SIG-M5 treated with dmso at 0.1 percent for 504 hours (cell line): ENCODE measurements at regions not wholly inside any gene's neighbourhood (a gene's known extent, or its start where the extent isn't known, plus 50 kb on each side); places are given as distances from the start of the nearest gene placed in this dataset.
"Not testable (repeated sequence)": the region's sequence is repeated elsewhere in the genome, so short reads cannot be mapped to it uniquely, and the experiment has no call there.

Experiments used
- DNase-seq: peaks from one replicate; lab custom pipeline; 2025; ENCODE audit not compliant: unreplicated experiment; lab: John Stamatoyannopoulos, UW

GRCh38 chr1:5734996-5735395 lies 257.2 kb downstream of the NPHP4 start:
- no peak for DNase-seq

GRCh38 chr1:5734414-5734813 lies 257.8 kb downstream of the NPHP4 start:
- DNase-seq: no peak

GRCh38 chr1:5733596-5733995 lies 258.6 kb downstream of the NPHP4 start:
- no peak for DNase-seq

- DNase-seq: no peak
Observed at GRCh38 chr1:5731110-5731423, 261.2 kb downstream of the NPHP4 start.

GRCh38 chr1:5730272-5731109 lies 261.7 kb downstream of the NPHP4 start:
- no peak for DNase-seq

DNA sequence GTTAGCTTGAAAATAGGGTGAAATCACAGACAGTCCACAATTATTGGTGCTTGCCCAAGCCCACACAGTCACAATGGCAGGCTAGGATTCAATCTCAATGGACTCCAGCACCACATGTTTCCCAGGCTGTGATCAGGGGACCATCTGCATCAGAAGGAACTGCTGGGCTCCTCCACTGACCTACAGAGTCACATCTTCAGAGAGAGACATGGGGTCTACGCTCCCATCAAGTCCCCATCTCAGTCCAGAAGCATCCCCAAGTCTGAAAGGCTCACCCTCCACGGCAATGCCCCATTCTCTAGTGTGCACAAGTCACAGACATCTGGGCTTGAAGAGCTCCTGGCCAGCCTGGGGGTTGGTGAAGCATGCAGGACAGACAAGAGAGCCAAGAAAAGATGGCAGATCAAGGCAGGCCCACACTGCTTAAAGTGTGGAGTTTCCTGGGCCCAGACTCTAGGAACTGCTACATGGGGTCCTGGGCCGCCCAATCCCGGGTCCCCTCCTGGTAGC lies 262.5 kb downstream of the NPHP4 start:
- DNase-seq: no peak

DNA sequence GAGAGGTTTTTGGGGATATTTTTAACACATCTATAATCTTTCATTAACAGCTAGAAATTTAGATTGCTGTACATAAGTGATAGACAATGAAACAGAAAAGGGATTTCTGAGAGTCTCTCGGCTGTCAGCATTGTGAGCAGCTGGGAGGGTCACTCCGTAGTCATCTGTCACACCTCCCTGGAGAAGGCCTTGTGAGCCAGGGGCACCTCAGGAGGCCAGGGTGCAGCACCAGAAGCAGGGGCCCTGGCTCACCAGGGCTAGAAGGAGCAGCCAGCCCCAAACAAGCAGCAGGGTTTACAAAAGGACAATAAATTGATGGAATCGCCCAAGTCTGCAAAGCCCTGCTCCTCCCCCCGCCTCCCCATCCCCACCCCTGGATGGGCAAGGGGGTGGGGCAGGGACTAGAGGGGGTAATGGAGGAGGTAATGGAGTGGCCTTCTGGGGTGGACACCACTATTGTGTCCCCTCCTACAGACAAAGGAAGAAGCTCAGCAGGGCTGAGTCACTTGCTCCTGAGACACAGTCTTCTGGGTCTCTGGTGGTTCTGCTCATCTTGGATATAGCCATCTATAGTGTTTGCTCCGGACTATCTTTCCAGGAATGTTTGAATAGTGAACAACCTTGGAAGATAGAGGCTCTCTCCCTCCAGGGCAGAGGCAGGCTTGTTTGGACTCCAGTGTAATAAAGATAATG lies 263.4 kb downstream of the NPHP4 start:
- DNase-seq: no peak

GRCh38 chr1:5727871-5728643 lies 264.2 kb downstream of the NPHP4 start:
- DNase-seq: no peak

DNA sequence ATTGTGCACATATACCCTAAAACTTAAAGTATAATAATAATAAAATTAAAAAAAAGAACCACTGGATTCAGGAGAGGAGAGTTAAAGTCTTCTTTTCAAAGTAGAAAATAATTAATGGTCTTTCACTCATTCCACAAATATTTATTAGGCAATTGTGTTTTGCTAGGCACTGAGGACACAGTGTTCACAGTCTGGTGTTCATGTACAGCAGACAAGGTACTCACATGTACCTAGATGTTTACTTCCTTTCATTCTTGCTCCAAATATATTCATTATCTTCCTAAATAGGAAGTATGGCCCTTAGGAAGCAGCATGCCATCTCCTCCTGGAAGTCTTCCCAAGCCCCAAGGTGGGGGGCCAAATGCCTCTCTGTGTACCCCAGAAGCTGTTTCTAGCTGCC lies 265.0 kb downstream of the NPHP4 start:
- DNase-seq: no peak

DNA sequence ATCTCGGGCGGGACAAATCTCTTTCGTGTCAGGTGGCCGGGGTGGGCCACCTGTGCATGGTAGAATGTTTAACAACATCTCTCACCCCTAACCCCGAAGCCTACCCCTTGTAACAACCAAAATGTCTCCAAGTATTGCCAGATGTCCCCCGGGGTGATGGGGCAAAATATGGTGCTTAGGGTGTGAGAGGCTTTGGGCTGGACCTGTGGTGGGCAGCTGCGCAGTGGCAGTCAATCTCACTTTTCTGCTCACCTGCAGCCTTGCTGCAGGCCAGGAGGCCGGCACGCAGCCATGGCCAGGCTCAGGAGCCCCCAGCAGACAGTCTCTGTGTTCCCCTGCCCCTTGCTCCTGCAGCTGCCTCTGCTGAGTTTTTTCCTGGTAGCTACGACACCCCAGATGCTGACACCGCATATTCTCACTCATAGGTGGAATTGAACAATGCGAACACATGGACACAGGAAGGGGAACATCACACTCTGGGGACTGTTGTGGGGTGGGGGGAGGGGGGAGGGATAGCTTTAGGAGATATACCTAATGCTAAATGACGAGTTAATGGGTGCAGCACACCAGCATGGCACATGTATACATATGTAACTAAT lies 265.5 kb downstream of the NPHP4 start:
- DNase-seq: not testable (repeated sequence)

GRCh38 chr1:5725855-5726585 lies 266.2 kb downstream of the NPHP4 start:
- DNase-seq: no peak

- DNase-seq: no peak
Observed at GRCh38 chr1:5725406-5725805, 266.8 kb downstream of the NPHP4 start.

- DNase-seq: no peak
Observed at GRCh38 chr1:5724847-5725246, 267.4 kb downstream of the NPHP4 start.

- DNase-seq: no peak
Observed at GRCh38 chr1:5722635-5723164, 269.5 kb downstream of the NPHP4 start.

- no peak for DNase-seq
Observed at GRCh38 chr1:5721634-5722215, 270.5 kb downstream of the NPHP4 start.

GRCh38 chr1:5720936-5721335 lies 271.3 kb downstream of the NPHP4 start:
- DNase-seq: no peak

DNA sequence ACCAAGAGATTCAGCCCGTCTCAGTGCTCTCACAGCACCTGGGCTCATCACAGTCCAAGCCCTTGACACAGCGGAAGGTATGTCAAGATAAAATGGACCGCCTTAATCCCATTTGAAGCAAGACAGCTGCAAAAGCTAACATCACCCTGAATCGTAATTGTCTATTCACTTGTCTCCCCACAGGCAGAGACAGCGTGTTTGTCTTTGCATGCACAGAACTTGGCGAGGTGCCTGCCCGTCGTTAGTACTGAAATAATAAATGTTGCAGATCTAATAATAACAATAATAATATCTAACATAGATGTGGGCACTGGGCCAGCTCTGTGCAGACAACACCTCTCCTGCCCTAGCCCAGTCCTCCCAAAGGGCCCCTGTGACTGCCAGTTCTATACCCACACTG lies 271.7 kb downstream of the NPHP4 start:
- no peak for DNase-seq

- DNase-seq: no peak
Observed at GRCh38 chr1:5720045-5720444, 272.2 kb downstream of the NPHP4 start.

DNA sequence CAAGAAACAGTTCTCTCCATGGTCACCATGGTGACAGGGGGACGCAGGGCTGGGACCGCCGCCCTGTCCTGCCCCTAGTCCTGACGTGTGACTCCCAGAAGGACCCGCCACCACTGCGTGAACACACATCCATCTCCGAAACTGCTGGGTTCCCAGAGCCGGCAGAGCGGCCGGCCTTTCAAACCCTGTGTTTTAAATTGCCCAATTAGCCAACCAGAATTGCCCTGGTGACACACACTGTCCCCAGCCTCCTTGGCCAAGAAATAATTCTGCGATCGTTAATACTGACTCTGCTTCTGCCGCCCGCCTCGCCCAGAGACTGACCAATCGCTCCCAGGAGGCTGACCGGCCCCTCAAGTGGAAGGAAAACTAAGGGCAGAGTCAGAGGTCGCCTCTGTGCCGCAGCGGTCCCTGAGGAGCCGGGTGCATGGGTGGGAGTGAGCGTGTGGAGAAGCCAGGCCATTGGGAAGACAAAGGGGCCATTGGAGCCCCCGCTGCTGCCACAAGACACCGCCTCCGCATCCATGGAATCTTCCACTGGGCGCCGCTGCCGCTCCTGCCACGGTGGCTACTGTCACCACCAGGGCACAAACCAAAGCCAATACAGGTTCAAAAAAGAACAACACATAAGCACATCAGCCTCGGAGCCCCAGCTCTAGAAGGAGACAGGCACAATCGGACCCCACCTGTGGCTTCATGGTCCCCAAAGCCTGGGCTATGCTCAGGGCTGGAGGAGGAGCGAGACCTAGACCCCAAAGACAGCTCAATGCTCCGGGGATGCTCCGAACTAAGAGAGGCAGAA lies 273.2 kb downstream of the NPHP4 start:
- DNase-seq: no peak
